ENCODE measurements at regions not wholly inside any gene's neighbourhood (a gene's known extent, or its start where the extent isn't known, plus 50 kb on each side); places are given as distances from the start of the nearest gene placed in this dataset.

DNA sequence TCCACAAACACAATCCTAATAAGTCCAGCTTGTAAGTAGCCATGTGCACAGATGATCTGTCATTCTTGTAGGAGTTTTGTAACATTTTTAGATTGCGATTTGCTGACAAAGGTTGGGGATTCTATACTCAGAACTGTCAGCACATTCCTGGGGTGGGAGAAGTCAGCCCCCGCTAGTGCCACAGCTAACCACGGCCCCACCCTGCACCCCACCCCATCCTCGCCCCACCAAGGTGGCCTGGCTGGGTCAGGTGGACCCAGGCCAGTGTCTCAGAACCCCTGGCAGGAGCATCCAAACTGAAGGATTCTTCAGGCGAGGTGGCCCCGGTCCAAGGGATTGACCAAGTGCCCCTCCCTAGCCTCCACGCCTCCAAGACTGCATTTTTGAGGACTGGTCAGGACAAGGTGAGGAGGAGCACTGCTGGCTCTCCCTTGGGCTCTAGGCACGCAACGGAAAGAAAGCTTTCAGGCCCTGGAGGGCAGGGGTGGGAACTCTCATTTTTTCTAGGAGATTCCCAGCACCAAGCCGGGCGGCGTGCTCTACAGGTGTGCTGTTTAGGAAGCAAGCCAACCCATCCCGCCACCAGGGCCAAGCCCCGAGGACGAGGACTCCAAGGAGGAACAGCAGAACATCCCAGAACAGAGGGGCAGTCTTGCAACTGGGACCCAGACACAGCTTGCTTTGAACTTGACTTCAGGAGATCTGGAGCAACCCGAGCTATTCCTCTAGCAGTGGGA is 172.8 kb downstream of the BCL11B start:
- TF ChIP-seq, protein P1, sequence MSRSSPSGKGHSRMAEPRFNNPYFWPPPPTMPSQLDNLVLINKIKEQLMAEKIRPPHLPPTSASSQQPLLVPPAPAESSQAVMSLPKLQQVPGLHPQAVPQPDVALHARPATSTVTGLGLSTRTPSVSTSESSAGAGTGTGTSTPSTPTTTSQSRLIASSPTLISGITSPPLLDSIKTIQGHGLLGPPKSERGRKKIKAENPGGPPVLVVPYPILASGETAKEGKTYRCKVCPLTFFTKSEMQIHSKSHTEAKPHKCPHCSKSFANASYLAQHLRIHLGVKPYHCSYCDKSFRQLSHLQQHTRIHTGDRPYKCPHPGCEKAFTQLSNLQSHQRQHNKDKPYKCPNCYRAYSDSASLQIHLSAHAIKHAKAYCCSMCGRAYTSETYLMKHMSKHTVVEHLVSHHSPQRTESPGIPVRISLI (CRISPR knock-in tag; IDR thresholded peaks at IDR 0.05; ENCODE audit: borderline replicate concordance): no peak
- TF ChIP-seq, protein P2, sequence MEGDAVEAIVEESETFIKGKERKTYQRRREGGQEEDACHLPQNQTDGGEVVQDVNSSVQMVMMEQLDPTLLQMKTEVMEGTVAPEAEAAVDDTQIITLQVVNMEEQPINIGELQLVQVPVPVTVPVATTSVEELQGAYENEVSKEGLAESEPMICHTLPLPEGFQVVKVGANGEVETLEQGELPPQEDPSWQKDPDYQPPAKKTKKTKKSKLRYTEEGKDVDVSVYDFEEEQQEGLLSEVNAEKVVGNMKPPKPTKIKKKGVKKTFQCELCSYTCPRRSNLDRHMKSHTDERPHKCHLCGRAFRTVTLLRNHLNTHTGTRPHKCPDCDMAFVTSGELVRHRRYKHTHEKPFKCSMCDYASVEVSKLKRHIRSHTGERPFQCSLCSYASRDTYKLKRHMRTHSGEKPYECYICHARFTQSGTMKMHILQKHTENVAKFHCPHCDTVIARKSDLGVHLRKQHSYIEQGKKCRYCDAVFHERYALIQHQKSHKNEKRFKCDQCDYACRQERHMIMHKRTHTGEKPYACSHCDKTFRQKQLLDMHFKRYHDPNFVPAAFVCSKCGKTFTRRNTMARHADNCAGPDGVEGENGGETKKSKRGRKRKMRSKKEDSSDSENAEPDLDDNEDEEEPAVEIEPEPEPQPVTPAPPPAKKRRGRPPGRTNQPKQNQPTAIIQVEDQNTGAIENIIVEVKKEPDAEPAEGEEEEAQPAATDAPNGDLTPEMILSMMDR (CRISPR knock-in tag; IDR thresholded peaks at IDR 0.05): no peak
- TF ChIP-seq FOSL2 (CRISPR knock-in tag; IDR thresholded peaks at IDR 0.05) (no peak), SNAI1 (CRISPR knock-in tag; IDR thresholded peaks at IDR 0.05; ENCODE audit: borderline replicate concordance) (no peak), CEBPB (IDR thresholded peaks at IDR 0.05; ENCODE audit: borderline replicate concordance, low read depth, low read length) (no peak), FOXA1 (IDR thresholded peaks at IDR 0.05) (no peak), FOXA1 (CRISPR knock-in tag; IDR thresholded peaks at IDR 0.05) (no peak), POLR2A (IDR thresholded peaks at IDR 0.05; ENCODE audit: insufficient read depth in 1 of 2, low read depth in 2 of 2, low read length in 2 of 2) (no peak), ZNF878 (CRISPR knock-in tag; IDR thresholded peaks at IDR 0.05) (no peak)
- TF ChIP-seq, protein P3, sequence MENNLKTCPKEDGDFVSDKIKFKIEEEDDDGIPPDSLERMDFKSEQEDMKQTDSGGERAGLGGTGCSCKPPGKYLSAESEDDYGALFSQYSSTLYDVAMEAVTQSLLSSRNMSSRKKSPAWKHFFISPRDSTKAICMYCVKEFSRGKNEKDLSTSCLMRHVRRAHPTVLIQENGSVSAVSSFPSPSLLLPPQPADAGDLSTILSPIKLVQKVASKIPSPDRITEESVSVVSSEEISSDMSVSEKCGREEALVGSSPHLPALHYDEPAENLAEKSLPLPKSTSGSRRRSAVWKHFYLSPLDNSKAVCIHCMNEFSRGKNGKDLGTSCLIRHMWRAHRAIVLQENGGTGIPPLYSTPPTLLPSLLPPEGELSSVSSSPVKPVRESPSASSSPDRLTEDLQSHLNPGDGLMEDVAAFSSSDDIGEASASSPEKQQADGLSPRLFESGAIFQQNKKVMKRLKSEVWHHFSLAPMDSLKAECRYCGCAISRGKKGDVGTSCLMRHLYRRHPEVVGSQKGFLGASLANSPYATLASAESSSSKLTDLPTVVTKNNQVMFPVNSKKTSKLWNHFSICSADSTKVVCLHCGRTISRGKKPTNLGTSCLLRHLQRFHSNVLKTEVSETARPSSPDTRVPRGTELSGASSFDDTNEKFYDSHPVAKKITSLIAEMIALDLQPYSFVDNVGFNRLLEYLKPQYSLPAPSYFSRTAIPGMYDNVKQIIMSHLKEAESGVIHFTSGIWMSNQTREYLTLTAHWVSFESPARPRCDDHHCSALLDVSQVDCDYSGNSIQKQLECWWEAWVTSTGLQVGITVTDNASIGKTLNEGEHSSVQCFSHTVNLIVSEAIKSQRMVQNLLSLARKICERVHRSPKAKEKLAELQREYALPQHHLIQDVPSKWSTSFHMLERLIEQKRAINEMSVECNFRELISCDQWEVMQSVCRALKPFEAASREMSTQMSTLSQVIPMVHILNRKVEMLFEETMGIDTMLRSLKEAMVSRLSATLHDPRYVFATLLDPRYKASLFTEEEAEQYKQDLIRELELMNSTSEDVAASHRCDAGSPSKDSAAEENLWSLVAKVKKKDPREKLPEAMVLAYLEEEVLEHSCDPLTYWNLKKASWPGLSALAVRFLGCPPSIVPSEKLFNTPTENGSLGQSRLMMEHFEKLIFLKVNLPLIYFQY (CRISPR knock-in tag; IDR thresholded peaks at IDR 0.05; ENCODE audit: borderline replicate concordance): no peak

Measured in HepG2 (cell line).